Tibial artery (tissue), 4 donors: ENCODE measurements at regions not wholly inside any gene's neighbourhood (a gene's known extent, or its start where the extent isn't known, plus 50 kb on each side); places are given as distances from the start of the nearest gene placed in this dataset.
A peak's percentile ranks its signal among the peaks of the same experiment; 100 is the strongest.

ENCODE experiments used
- DNase-seq, 2 donors: peaks; one replicate each; pipeline ENCODE4 v3.0.0-alpha.2; 2019
- H3K27ac ChIP-seq, 2 donors: fragments of 200-600 bp; sonication (generic) in 1 of 2; 1 replicate in 1 of 2; 2 replicates in 1 of 2; pipeline ENCODE4 v1.5.1; 2018 to 2019; ENCODE audit warnings: mild to moderate bottlenecking in 1 of 2
- H3K27me3 ChIP-seq, 2 donors: fragments of 200-600 bp; sonication (generic) in 1 of 2; one replicate each; pipeline versions ENCODE4 v1.5.1 to v1.6.0; 2016 to 2019
- H3K36me3 ChIP-seq, 3 donors: fragments of 200-600 bp; sonication (generic) in 2 of 3; one replicate each; pipeline ENCODE4 v1.5.1; 2016 to 2019; ENCODE audit warnings: mild to moderate bottlenecking in 2 of 3
- H3K4me1 ChIP-seq, 4 donors: fragments of 200-600 bp; sonication (generic) in 2 of 4; 1 replicate in 3 of 4; 2 replicates in 1 of 4; pipeline ENCODE4 v1.5.1; 2016 to 2019
- H3K4me3 ChIP-seq, 2 donors: fragments of 200-600 bp; sonication (generic) in 1 of 2; 1 replicate in 1 of 2; 2 replicates in 1 of 2; pipeline ENCODE4 v1.5.1; 2018 to 2019; ENCODE audit warnings: mild to moderate bottlenecking in 2 of 2
- H3K9me3 ChIP-seq, 3 donors: fragments of 200-600 bp; sonication (generic) in 1 of 3; one replicate each; pipeline ENCODE4 v1.5.1; 2016 to 2019
- CTCF ChIP-seq, 2 experiments: fragments of 200-600 bp in 1 of 2; fragments of 450-650 bp in 1 of 2; IDR thresholded peaks; one replicate each; pipeline ENCODE4 v1.5.1; 2017 to 2019; ENCODE audit warnings: antibody characterized with exemption in 2 of 2, mild to moderate bottlenecking in 1 of 2, moderate library complexity in 1 of 2
- intact Hi-C: fragments of 100-400 bp; cut with DNase I; formaldehyde crosslinking; loops from one replicate; pipeline ENCODE4 v1.15.0; 2023; ENCODE audit warnings: low total_unique reads

GRCh38 chr10:91163269-91163868 is 57.1 kb upstream of the PCGF5 start:
- DNase-seq: peak; percentile 52 to 84
- Histone ChIP-seq H3K4me3 (peak overlapping the region; percentile 64 to 95), H3K27ac (peak overlapping the region; percentile 92 to 100), H3K27me3 (no peaks in the 10 kb centered on the region), H3K36me3 (no peaks in the 10 kb centered on the region), H3K4me1 (peaks cover 0 to 35% (median 19%) of the 10 kb centered on the region in 4 donors), H3K9me3 (no peaks in the 10 kb centered on the region)
- TF ChIP-seq CTCF (IDR thresholded peaks at IDR 0.05): no peak
- intact Hi-C loops: loop anchor here (10.0 kb wide), 2 partner anchors 61 to 119 kb away; partner anchors contain the start of gene PCGF5

GRCh38 chr10:91163869-91164474 is 56.5 kb upstream of the PCGF5 start:
- intact Hi-C loops: loop anchor here (10.0 kb wide), 2 partner anchors 61 to 119 kb away; partner anchors contain the start of gene PCGF5
- Histone ChIP-seq H3K27ac (peak overlapping the region; percentile 92 to 100), H3K9me3 (no peaks in the 10 kb centered on the region), H3K27me3 (no peaks in the 10 kb centered on the region), H3K4me1 (peaks cover 0 to 35% (median 19%) of the 10 kb centered on the region in 4 donors), H3K36me3 (no peaks in the 10 kb centered on the region), H3K4me3 (peak overlapping the region; percentile 64 to 95)
- no peak for TF ChIP-seq CTCF (IDR thresholded peaks at IDR 0.05)
- DNase-seq: peak; percentile 74 to 93

GRCh38 chr10:91164520-91165065 is 55.9 kb upstream of the PCGF5 start:
- Histone ChIP-seq H3K4me3 (peak overlapping the region; percentile 64 to 95), H3K9me3 (no peaks in the 10 kb centered on the region), H3K4me1 (peaks cover 0 to 35% (median 19%) of the 10 kb centered on the region in 4 donors), H3K36me3 (no peaks in the 10 kb centered on the region), H3K27me3 (no peaks in the 10 kb centered on the region), H3K27ac (peak overlapping the region; percentile 92 to 100)
- intact Hi-C loops: loop anchor here (10.0 kb wide), 2 partner anchors 60 to 120 kb away; partner anchors contain the start of gene PCGF5
- TF ChIP-seq CTCF (IDR thresholded peaks at IDR 0.05): no peak
- DNase-seq: no peak

- H3K27ac ChIP-seq: peak overlapping the region in 1 of 2 donors; percentile 92
- H3K4me3 ChIP-seq: no peak overlapping the region
These were observed 53.1 kb upstream of the PCGF5 start for GRCh38 chr10:91167406-91167805.

GRCh38 chr10:91170418-91170817 is 50.0 kb upstream of the PCGF5 start:
- no peak for TF ChIP-seq CTCF (IDR thresholded peaks at IDR 0.05)
- H3K27me3 ChIP-seq: no peaks in the 10 kb centered on the region
- H3K27ac ChIP-seq: no peak overlapping the region

More at GRCh38 chr10:91167406-91167805, 53.1 kb upstream of the PCGF5 start:
- DNase-seq: no peak
- H3K36me3 ChIP-seq: no peaks in the 10 kb centered on the region
- no peak for TF ChIP-seq CTCF (IDR thresholded peaks at IDR 0.05)
- H3K27me3 ChIP-seq: no peaks in the 10 kb centered on the region
- intact Hi-C loops: loop anchor here (10.0 kb wide), 2 partner anchors 57 to 123 kb away; partner anchors contain the start of gene PCGF5
- H3K9me3 ChIP-seq: no peaks in the 10 kb centered on the region
- peaks cover 0 to 43% (median 17%) of the 10 kb centered on the region in 4 donors for H3K4me1 ChIP-seq

More at GRCh38 chr10:91170418-91170817, 50.0 kb upstream of the PCGF5 start:
- peaks cover 0 to 44% (median 10%) of the 10 kb centered on the region in 4 donors for H3K4me1 ChIP-seq
- no peaks in the 10 kb centered on the region for H3K36me3 ChIP-seq
- no peak for DNase-seq
- H3K4me3 ChIP-seq: no peak overlapping the region
- no peaks in the 10 kb centered on the region for H3K9me3 ChIP-seq
- intact Hi-C loops: no loop called here
